GM19043 (cell line): ENCODE measurements at regions not wholly inside any gene's neighbourhood (a gene's known extent, or its start where the extent isn't known, plus 50 kb on each side); places are given as distances from the start of the nearest gene placed in this dataset.
"Not testable (repeated sequence)": the region's sequence is repeated elsewhere in the genome, so short reads cannot be mapped to it uniquely, and the experiment has no call there.

Source experiments
- ATAC-seq: cut with Tn5 transposase; IDR thresholded peaks from one replicate; pipeline ENCODE4 v1.9.1; 2021; ENCODE audit warnings: low read depth; ENCODE audit not compliant: unreplicated experiment

DNA sequence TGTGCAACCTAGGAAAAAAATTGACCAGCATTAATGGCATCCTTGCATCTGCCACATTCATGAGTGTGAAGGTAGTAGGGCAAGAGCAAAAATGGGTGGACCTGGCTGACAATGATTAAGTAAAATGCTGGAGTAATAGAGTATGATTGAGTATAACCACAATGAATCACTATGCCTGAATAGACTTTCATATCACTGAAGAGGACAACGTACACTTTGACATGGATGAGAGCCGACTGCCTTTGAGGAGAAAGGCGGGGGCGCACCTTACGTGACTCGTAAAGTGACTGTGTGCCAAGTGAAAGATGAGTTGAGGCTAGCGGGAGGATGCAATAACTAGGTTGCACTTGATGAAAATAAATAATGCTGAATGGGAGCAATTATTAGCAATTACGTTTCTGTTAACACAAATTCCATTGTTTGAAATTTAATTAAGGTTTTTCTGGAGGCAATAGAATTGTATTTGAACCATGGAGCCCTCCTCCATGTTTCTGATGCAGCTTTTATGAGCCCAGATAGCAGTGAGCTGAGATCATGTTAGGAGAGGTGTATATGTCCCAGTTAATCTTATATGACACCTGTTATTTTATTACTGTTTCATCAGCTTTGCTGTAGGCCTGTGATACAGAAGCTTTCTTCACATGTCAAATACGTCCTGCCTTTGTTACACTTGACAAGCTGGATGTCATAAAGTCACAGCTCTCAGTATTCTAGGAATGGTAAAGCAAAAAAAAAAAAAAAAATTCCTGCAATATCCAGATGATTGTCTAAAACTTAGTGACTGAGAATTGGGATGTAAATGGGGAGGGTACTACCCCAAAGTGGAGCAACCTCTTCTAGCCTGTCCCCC, 596.5 kb downstream of the NXPH1 start:
- no peak for ATAC-seq

- ATAC-seq = no peak
Observed at GRCh38 chr7:9030976-9031375, 597.6 kb downstream of the NXPH1 start.

DNA sequence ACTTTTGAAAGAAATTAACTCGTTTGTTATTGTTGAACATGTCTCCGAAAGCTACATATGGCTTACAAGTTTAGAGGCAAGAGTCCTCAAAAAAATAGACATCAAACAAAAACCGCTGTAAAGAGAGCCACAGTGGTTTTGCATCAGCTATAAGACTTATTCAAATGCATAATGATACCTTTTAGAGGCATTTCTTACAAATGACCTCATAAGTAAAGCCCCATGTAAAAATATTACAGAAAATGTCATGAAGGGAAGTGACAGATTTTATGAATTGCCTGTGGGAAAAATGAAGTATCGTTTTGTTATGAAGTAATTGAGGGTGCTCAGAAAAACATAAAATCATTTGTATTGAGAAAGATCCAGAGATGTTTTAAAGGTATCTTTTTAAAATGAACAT, 598.0 kb downstream of the NXPH1 start:
- no peak for ATAC-seq

GRCh38 chr7:9036080-9036479, 602.7 kb downstream of the NXPH1 start:
- ATAC-seq = no peak

GRCh38 chr7:9071160-9071762, 637.9 kb downstream of the NXPH1 start:
- ATAC-seq = no peak

GRCh38 chr7:9075774-9076173, 642.4 kb downstream of the NXPH1 start:
- ATAC-seq = not testable (repeated sequence)

DNA sequence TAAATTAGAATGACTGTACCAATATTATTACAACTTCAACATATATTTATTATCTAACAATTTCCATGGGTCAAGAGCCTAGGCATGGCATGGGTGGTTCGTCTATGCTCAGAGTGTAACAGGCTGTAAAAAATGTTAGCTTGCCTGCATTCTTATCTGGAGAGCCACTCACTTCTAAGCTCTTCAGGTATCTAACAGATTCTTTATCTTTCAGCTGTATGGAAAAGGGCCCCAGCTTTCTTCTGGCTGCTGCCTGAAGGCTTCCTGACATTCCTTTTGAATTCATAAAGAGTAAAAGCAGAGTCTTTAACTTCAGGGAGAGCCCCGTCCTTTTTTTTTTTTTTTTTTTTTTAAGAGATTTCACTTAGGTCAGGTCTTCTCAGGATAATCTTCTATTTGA, 648.8 kb downstream of the NXPH1 start:
- ATAC-seq = no peak

DNA sequence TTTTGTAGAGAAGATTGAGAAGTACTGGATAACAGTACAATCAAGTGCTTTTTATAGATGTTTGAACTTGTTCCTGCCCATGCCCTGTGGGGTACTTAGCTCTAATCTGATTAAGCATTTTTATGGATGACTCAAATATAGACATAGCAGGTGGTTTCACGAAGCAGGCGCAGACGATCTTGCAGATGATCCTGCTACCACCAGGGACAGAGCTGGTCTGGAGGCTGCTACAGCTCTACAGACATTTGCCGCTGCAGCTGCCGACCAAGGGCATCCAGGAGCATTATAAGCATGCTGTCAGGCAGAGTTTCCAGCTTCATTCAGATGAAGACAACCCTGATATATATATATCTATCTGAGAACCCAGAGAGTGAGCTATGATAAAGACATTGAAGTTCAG, 650.4 kb downstream of the NXPH1 start:
- no peak for ATAC-seq

DNA sequence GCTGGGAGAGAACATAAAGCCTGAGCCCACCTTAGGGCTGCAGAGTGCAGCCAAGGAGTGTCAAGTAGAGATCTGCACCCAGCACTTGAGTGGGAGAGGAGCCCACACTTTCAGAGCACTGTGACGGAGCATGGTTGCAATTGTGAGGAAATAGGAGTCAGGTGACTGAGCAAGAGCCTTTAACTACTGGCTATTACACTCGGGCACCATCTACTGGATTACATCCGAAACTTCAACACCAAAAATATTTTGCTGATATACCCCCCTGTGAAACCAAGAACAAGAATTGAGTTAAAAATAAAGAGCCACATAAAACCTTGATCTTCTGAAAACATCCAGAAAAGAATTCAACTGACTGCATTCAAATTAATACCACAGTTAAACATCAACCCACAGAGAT, 657.9 kb downstream of the NXPH1 start:
- no peak for ATAC-seq

DNA sequence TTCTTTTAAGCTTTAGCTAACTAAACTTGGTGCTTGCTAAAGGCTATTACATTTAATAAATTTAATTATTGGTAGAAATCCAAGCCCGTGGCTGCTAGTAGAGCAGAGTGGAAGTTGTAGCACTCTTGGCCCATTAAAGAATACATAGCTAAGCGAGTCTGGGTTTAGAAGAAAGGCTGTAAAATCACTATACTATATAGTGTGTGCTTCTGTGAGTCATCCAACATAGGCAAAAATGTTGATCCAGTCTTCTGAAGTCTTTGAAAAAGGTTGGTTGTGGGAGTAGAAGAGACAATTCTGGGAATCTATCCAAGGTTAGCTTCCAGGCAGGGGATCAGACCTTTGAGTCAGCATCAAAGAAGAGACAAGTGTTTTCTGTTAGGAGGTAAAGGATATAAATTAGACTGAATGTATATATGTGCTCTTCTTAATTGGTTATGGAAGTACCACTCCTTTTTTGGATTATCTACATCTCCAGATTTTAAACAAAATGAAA, 664.2 kb downstream of the NXPH1 start:
- no peak for ATAC-seq

DNA sequence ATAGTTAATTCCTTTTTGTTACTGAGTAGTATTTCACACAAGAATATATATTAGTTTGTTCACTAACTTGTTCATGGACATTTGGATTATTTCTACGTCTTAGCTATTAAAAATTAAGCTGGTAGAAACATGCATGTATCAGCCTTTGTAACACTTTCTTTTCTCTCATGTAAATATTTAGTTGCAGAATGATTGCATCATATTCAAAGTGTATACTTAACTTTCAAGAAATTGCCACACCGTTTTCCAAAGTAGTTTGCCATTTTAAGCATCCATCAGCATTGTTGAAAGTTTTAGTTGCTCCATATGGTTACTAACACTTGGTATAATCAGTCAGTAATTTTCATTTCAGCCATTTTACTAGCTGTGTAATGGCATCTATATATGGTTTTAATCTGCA, 666.9 kb downstream of the NXPH1 start:
- ATAC-seq = no peak

- no peak for ATAC-seq
Observed at GRCh38 chr7:9102846-9103245, 669.4 kb downstream of the NXPH1 start.

GRCh38 chr7:9106747-9107146, 673.3 kb downstream of the NXPH1 start:
- ATAC-seq = no peak

- no peak for ATAC-seq
Observed at GRCh38 chr7:9120331-9120730, 686.9 kb downstream of the NXPH1 start.

- no peak for ATAC-seq
Observed at GRCh38 chr7:9124320-9124719, 690.9 kb downstream of the NXPH1 start.

GRCh38 chr7:9125246-9125645, 691.8 kb downstream of the NXPH1 start:
- no peak for ATAC-seq

DNA sequence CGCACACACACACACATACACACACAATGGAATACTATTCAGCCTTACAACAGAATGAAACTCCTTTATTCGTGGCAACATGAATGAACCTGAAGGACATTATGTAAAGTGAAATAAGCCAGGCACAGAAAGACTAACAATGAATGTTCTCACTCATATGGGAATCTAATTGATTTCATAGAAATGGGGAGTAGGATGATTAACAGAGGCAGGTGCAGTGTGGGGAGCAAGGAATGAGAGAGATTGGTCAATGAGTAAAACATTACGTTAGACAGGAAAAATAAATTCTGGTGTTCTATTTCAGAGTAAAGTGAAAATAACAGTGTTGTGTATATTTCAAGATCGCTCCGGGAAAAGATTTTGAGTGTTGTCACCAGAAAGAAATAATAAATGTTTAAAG, 694.5 kb downstream of the NXPH1 start:
- no peak for ATAC-seq

DNA sequence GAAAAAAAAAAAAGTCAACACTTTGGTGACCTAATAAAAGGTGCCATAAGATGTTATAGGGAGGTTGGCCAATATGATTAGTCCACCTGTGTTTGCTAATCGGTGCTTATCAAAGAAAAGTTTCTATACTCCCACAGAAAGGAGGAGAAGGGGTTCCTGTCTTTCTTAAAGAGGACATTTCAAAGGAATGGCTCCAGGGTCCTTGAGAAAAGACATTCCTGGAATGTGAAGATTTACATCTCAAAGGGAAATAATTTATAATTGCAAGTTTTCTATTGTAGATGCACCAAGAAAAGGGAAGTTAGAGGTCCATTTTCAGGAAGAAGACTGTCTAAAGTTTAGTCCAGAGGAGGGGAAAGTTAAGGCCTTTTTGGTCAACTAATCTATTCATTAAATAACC, 715.3 kb downstream of the NXPH1 start:
- no peak for ATAC-seq

DNA sequence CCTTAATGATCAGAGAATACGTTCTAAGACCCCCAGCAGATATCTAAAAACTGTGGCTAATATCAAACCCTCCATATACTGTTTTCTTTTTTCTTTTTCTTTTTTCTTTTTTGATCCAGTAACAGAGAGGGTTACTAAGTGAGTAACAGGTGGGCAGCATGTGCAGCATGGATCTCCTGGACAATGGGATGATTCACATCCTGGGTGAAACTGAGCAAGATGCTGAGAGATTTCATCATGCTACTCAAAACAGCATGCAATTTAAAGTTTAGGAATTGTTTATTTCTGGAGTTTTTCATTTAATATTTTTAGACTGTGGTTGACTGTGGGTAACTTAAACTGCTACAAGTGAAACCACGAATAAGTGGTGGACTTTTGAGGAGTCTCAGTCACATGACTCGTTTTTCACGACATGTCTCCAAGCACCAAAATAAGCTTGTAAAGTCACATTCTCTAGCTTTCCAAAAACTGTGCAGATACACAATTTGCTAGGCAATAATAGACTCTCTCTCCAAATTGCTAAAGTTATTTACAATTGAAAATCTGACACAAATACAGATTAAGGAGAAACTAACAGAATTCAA, 716.2 kb downstream of the NXPH1 start:
- no peak for ATAC-seq

GRCh38 chr7:9163691-9164090, 730.3 kb downstream of the NXPH1 start:
- ATAC-seq = not testable (repeated sequence)

- ATAC-seq = no peak
Observed at GRCh38 chr7:9175871-9176270, 742.5 kb downstream of the NXPH1 start.

DNA sequence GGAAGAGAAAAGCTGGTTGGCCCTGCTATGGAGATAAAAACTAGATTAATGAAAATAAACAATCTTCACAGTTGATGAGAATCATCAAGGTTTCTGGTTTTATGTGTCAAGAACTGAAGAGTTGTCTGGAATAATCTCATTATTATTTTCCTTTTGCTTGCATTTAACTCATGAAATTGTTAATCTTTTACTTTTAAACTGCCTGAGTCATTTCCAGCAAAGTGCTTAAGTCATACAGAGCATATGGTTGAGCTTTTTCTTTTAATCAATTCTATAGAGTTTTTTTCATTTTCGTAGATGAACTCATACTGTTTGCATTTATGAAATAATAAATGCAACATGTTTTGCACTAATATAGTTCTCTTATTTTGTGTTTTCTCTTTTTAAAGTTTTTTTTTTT, 747.9 kb downstream of the NXPH1 start:
- no peak for ATAC-seq
